H1 (cell line): ENCODE measurements at regions not wholly inside any gene's neighbourhood (a gene's known extent, or its start where the extent isn't known, plus 50 kb on each side); places are given as distances from the start of the nearest gene placed in this dataset.

ENCODE experiments used
- CREB1 ChIP-seq: IDR thresholded peaks from 2 replicates; pipeline ENCODE4 v1.6.1; 2012; ENCODE audit warnings: inconsistent platforms
- GABPA ChIP-seq: IDR thresholded peaks from 2 replicates; pipeline ENCODE4 v1.6.1; 2011; ENCODE audit warnings: mild to moderate bottlenecking, low read length, moderate library complexity, borderline replicate concordance; ENCODE audit not compliant: insufficient read depth
- KDM4A ChIP-seq: IDR thresholded peaks from one replicate; pipeline ENCODE4 v1.7.1; 2012; ENCODE audit warnings: low read depth, mild to moderate bottlenecking, moderate library complexity, low read length, inconsistent platforms; ENCODE audit not compliant: severe bottlenecking
- KDM5A ChIP-seq: fragments of 200-600 bp; IDR thresholded peaks from 2 replicates; pipeline ENCODE4 v1.7.1; 2012; ENCODE audit warnings: mild to moderate bottlenecking, low read length, inconsistent platforms, mixed read lengths
- SIN3A ChIP-seq, 2 experiments: IDR thresholded peaks in 1 of 2; conservative IDR thresholded peaks in 1 of 2; 2 replicates each; pipeline ENCODE4 v1.6.1; 2011 to 2012; ENCODE audit warnings: low read length in 2 of 2, improper control_type of control experiment in 1 of 2, low read depth in 1 of 2, mild to moderate bottlenecking in 1 of 2
- SUZ12 ChIP-seq: fragments of 200-600 bp; sonication (generic); IDR thresholded peaks from 2 replicates; pipeline ENCODE4 v1.6.1; 2012; ENCODE audit warnings: mild to moderate bottlenecking, inconsistent platforms, low read length, moderate library complexity, mixed read lengths
- TF ChIP-seq, protein P1 (sequence below), 3 experiments: IDR thresholded peaks; 1 replicate in 2 of 3; 2 replicates in 1 of 3; pipeline versions ENCODE4 v1.5.1 to v1.6.1; 2011; ENCODE audit warnings: low read length in 3 of 3, mild to moderate bottlenecking in 3 of 3, inconsistent platforms in 2 of 3, low read depth in 1 of 3, moderate library complexity in 1 of 3; ENCODE audit not compliant: insufficient read depth in 1 of 3; ENCODE audit errors: control extremely low read depth in 1 of 3

DNA sequence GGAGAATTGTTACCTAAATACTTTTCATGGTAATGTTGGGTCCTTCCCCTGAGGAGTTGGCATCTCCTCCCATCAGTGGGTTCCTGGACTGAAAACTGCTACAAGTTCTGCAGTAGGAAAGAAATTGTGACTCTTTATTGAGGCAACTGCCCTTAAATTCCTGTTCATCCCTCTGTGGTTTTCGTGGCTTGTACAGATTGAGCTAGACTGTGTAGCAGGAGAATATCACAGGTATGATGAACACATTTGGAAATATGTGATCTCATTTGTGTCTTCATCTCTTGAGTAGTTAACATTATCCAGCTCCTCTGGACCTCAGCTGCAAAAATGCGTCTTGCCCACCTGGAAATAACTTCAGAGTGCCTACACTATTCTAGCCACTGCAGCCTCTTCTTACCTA lies 390.6 kb downstream of the PTPRC start:
- TF ChIP-seq KDM4A (no peak), GABPA (no peak), SIN3A (conservative IDR thresholded peaks at IDR 0.05 in 1 of 2, IDR thresholded peaks at IDR 0.05 in 1 of 2; ENCODE audit: low read depth in 1 of 2, low read length in 2 of 2) (no peak), CREB1 (no peak), KDM5A (no peak), SUZ12 (no peak)
- TF ChIP-seq, protein P1, sequence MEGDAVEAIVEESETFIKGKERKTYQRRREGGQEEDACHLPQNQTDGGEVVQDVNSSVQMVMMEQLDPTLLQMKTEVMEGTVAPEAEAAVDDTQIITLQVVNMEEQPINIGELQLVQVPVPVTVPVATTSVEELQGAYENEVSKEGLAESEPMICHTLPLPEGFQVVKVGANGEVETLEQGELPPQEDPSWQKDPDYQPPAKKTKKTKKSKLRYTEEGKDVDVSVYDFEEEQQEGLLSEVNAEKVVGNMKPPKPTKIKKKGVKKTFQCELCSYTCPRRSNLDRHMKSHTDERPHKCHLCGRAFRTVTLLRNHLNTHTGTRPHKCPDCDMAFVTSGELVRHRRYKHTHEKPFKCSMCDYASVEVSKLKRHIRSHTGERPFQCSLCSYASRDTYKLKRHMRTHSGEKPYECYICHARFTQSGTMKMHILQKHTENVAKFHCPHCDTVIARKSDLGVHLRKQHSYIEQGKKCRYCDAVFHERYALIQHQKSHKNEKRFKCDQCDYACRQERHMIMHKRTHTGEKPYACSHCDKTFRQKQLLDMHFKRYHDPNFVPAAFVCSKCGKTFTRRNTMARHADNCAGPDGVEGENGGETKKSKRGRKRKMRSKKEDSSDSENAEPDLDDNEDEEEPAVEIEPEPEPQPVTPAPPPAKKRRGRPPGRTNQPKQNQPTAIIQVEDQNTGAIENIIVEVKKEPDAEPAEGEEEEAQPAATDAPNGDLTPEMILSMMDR (IDR thresholded peaks at IDR 0.05; ENCODE audit: control extremely low read depth in 1 of 3, insufficient read depth in 1 of 3, low read depth in 1 of 3, low read length in 3 of 3), result no peak
